IMR-90 (cell line): ENCODE measurements at regions not wholly inside any gene's neighbourhood (a gene's known extent, or its start where the extent isn't known, plus 50 kb on each side); places are given as distances from the start of the nearest gene placed in this dataset.

ENCODE experiments used
- ATAC-seq: fragments of 200-7000 bp; cut with Tn5 transposase; 2 replicates; pipeline ENCODE4 v1.9.1; 2020; ENCODE audit warnings: low read depth, mild to moderate bottlenecking, moderate library complexity
- BruUV-seq: library from RNA; stranded (reverse); fragments of 400-500 nt; replicated peaks from 2 replicates; lab custom pipeline; 2021; lab: Mats Ljungman, UMichigan
- CTCF ChIA-PET: fragments of 300-600 bp; formaldehyde crosslinking; extraction: SDS; loops from one replicate; lab custom pipeline; 2021; ENCODE audit warnings: antibody characterized with exemption; lab: Yijun Ruan, JAX
- POLR2A ChIA-PET: fragments of 300-600 bp; sonication (Branson Sonifier 250); formaldehyde crosslinking; loops from one replicate; lab custom pipeline; 2022; ENCODE audit warnings: antibody characterized with exemption; ENCODE audit not compliant: unreplicated experiment; lab: Charles Lee
- DNase-seq: peaks from one replicate; pipeline ENCODE4 v3.0.0; 2013
- H2AFZ ChIP-seq: replicated peaks from 2 replicates; pipeline ENCODE3; 2013; ENCODE audit warnings: low read length, mild to moderate bottlenecking; ENCODE audit not compliant: poor library complexity
- H2AK5ac ChIP-seq: 2 replicates; pipeline ENCODE4 v1.6.1; 2013; ENCODE audit warnings: low read depth, low read length, inconsistent platforms
- H2AK9ac ChIP-seq: replicated peaks from 2 replicates; pipeline ENCODE3; 2013; ENCODE audit warnings: mild to moderate bottlenecking, low read depth, low read length, moderate library complexity; ENCODE audit not compliant: poor library complexity
- H2BK120ac ChIP-seq: 2 replicates; pipeline ENCODE4 v1.6.1; 2013; ENCODE audit warnings: low read depth, low read length, inconsistent platforms
- H2BK15ac ChIP-seq: 3 replicates; pipeline ENCODE4 v1.6.1; 2013; ENCODE audit warnings: low read depth, low read length, inconsistent platforms
- H2BK20ac ChIP-seq: 2 replicates; pipeline ENCODE4 v1.6.1; 2013; ENCODE audit warnings: low read depth, mild to moderate bottlenecking, inconsistent platforms, low read length, moderate library complexity
- H2BK5ac ChIP-seq: 2 replicates; pipeline ENCODE4 v1.6.1; 2013; ENCODE audit warnings: mild to moderate bottlenecking, low read depth, low read length, inconsistent platforms; ENCODE audit not compliant: poor library complexity, severe bottlenecking
- H3K14ac ChIP-seq: replicated peaks from 2 replicates; pipeline ENCODE4 v1.6.1; 2013; ENCODE audit warnings: low read depth, low read length, inconsistent platforms
- H3K18ac ChIP-seq: 2 replicates; pipeline ENCODE4 v1.6.1; 2013; ENCODE audit warnings: low read depth, low read length, control low read depth
- H3K23ac ChIP-seq: 2 replicates; pipeline ENCODE4 v1.6.1; 2013; ENCODE audit warnings: low read depth, low read length, inconsistent platforms
- H3K27ac ChIP-seq: 2 replicates; pipeline ENCODE4 v1.5.1; 2013; ENCODE audit warnings: mild to moderate bottlenecking, control low read depth, low read length; ENCODE audit not compliant: insufficient read depth
- H3K27me3 ChIP-seq: 2 replicates; pipeline ENCODE4 v1.6.1; 2013; ENCODE audit warnings: low read length; ENCODE audit not compliant: control insufficient read depth, insufficient read depth
- H3K36me3 ChIP-seq: 2 replicates; pipeline ENCODE4 v1.6.1; 2013; ENCODE audit warnings: low read length, mixed read lengths; ENCODE audit not compliant: control insufficient read depth, insufficient read depth
- H3K4ac ChIP-seq: 2 replicates; pipeline ENCODE4 v1.6.1; 2013; ENCODE audit warnings: low read depth, low read length, inconsistent platforms
- H3K4me1 ChIP-seq: 2 replicates; pipeline ENCODE4 v1.6.1; 2013; ENCODE audit warnings: low read length, mixed read lengths; ENCODE audit not compliant: control insufficient read depth, insufficient read depth
- H3K4me2 ChIP-seq: 2 replicates; pipeline ENCODE4 v1.6.1; 2013; ENCODE audit warnings: low read depth, mild to moderate bottlenecking, control low read depth, low read length, moderate library complexity
- H3K4me3 ChIP-seq: 2 replicates; pipeline ENCODE4 v1.5.1; 2013; ENCODE audit warnings: low read depth, mild to moderate bottlenecking, control low read depth, low read length, moderate library complexity; ENCODE audit not compliant: insufficient read depth
- H3K56ac ChIP-seq: 2 replicates; pipeline ENCODE4 v1.6.1; 2013; ENCODE audit warnings: low read length, inconsistent platforms; ENCODE audit not compliant: insufficient read depth; ENCODE audit errors: extremely low read depth
- H3K79me1 ChIP-seq, 2 experiments: 2 replicates each; pipeline ENCODE4 v1.6.1; 2013; ENCODE audit warnings: low read length in 2 of 2, inconsistent platforms in 1 of 2, low read depth in 1 of 2
- H3K9ac ChIP-seq: 2 replicates; pipeline ENCODE4 v1.6.1; 2013; ENCODE audit warnings: low read depth, low read length, control low read depth
- H3K9me1 ChIP-seq: 2 replicates; pipeline ENCODE4 v1.6.1; 2013; ENCODE audit warnings: low read length, inconsistent platforms; ENCODE audit not compliant: insufficient read depth
- H3K9me3 ChIP-seq: 2 replicates; pipeline ENCODE4 v1.6.1; 2013; ENCODE audit warnings: low read length; ENCODE audit not compliant: control insufficient read depth, insufficient read depth
- H4K20me1 ChIP-seq: 2 replicates; pipeline ENCODE4 v1.6.1; 2013; ENCODE audit warnings: low read length, inconsistent platforms; ENCODE audit not compliant: insufficient read depth
- H4K5ac ChIP-seq: 2 replicates; pipeline ENCODE4 v1.6.1; 2013; ENCODE audit warnings: mild to moderate bottlenecking, low read depth, low read length, control low read depth
- H4K8ac ChIP-seq, 2 experiments: 2 replicates each; pipeline ENCODE4 v1.6.1; 2013; ENCODE audit warnings: low read depth in 2 of 2, low read length in 2 of 2, control low read depth in 1 of 2, inconsistent platforms in 1 of 2
- H4K91ac ChIP-seq: 2 replicates; pipeline ENCODE4 v1.6.1; 2013; ENCODE audit warnings: low read depth, low read length, inconsistent platforms; ENCODE audit not compliant: insufficient read depth
- FOS ChIP-seq: fragments of 150-350 bp; IDR thresholded peaks from 2 replicates; pipeline ENCODE4 v1.6.1; 2016; ENCODE audit warnings: low read depth, low read length
- MXI1 ChIP-seq: IDR thresholded peaks from 2 replicates; pipeline ENCODE4 v1.6.1; 2012; ENCODE audit warnings: low read depth, mild to moderate bottlenecking, low read length, moderate library complexity, borderline replicate concordance
- POLR2A ChIP-seq: IDR thresholded peaks from 2 replicates; pipeline ENCODE4 v1.6.1; 2012; ENCODE audit warnings: mild to moderate bottlenecking, low read depth, low read length
- RAD21 ChIP-seq: IDR thresholded peaks from 2 replicates; pipeline ENCODE4 v1.6.1; 2012; ENCODE audit warnings: low read length, improper control_type of control experiment
- WGBS, 2 experiments: methylation state at CpG; one replicate each; pipeline versions ENCODE4 v1.1.5 to v1.1.7; 2013; ENCODE audit warnings: missing lambda C conversion rate in 2 of 2; ENCODE audit not compliant: insufficient read length in 1 of 2; ENCODE audit errors: extremely low coverage in 2 of 2; 5-methylcytosine and 5-hydroxymethylcytosine counted together
- dilution Hi-C: fragments of 300-500 bp; cut with HindIII; formaldehyde crosslinking; loops from one replicate; pipeline ENCODE4 v1.14.3; 2018; ENCODE audit warnings: low sequenced_read_pairs; ENCODE audit not compliant: unreplicated experiment
- in situ Hi-C: fragments of 300-500 bp; cut with MboI; formaldehyde crosslinking; loops from 3 replicates; pipeline ENCODE4 v1.14.3; 2019; ENCODE audit warnings: low sequenced_read_pairs, inconsistent platforms, mixed read lengths
- intact Hi-C: fragments of 100-400 bp; cut with micrococcal nuclease; formaldehyde crosslinking; loops from 2 replicates; pipeline ENCODE4 v1.10.0; 2022

DNA sequence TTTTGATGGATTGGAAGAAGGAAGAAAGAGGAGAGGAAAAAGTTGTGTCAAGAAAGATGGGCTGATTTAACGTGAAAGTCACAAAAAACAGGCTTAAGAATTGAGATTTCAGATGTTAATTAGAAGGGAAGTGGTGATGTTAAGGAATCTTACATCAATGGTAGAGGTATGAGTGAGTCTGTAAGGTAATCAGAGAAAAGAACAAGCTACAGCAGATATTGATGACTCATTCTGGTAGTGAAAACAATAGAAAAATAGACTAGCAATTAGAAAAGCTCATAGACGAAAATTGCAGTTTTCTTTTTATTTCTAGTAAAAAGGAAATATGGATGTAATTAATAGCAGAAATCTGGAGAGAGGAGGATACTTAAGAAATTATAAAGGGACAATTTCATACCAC, 559.6 kb downstream of the MCTP2 start:
- H2BK20ac ChIP-seq, result no peak overlapping the region
- 88% methylated on average over 1 of the region's 2 CpGs; no CpG with 5 or more reads in 1 of the 2 experiments for whole genome bisulfite sequencing, 2 experiments
- no peaks in the 10 kb centered on the region for H4K20me1 ChIP-seq
- no peak overlapping the region for H4K5ac ChIP-seq
- no peak overlapping the region for H3K18ac ChIP-seq
- no peak overlapping the region for H3K27ac ChIP-seq
- H3K4me1 ChIP-seq, result no peaks in the 10 kb centered on the region
- H2AK9ac ChIP-seq, result no peak overlapping the region
- H3K14ac ChIP-seq, result no peak overlapping the region
- no peak overlapping the region for H4K8ac ChIP-seq
- no peaks in the 10 kb centered on the region for H3K9me1 ChIP-seq
- dilution Hi-C loops (no loop called here), in situ Hi-C loops (no loop called here), intact Hi-C loops (no loop called here)
- H3K27me3 ChIP-seq, result no peaks in the 10 kb centered on the region
- no peak overlapping the region for H2BK5ac ChIP-seq
- H3K9ac ChIP-seq, result no peak overlapping the region
- H2AFZ ChIP-seq, result no peak overlapping the region
- H2BK15ac ChIP-seq, result no peak overlapping the region
- H3K4me2 ChIP-seq, result no peak overlapping the region
- no peak overlapping the region for H3K4me3 ChIP-seq
- ChIA-PET POLR2A (no interaction called here), CTCF (no interaction called here)
- peaks cover 10% of the 10 kb centered on the region for H3K9me3 ChIP-seq
- no peaks in the 10 kb centered on the region for H3K79me1 ChIP-seq
- no peak overlapping the region for H4K91ac ChIP-seq
- no peaks in the 10 kb centered on the region for H3K36me3 ChIP-seq
- no peak for ATAC-seq
- H2AK5ac ChIP-seq, result no peak overlapping the region
- H3K4ac ChIP-seq, result no peak overlapping the region
- H3K23ac ChIP-seq, result no peak overlapping the region
- TF ChIP-seq RAD21 (no peak), MXI1 (no peak), FOS (no peak), POLR2A (no peak)
- BruUV-seq, result no TSS peak
- no peak overlapping the region for H3K56ac ChIP-seq
- H2BK120ac ChIP-seq, result no peak overlapping the region
- DNase-seq, result no peak
